Esophagus squamous epithelium (tissue), 5 donors: ENCODE measurements at regions not wholly inside any gene's neighbourhood (a gene's known extent, or its start where the extent isn't known, plus 50 kb on each side); places are given as distances from the start of the nearest gene placed in this dataset.

Source experiments
- DNase-seq: peaks from one replicate; lab custom pipeline; 2025; lab: John Stamatoyannopoulos, UW
- H3K27ac ChIP-seq, 4 donors: fragments of 200-600 bp; sonication (generic); one replicate each; pipeline ENCODE4 v1.5.1; 2016 to 2019; ENCODE audit warnings: mild to moderate bottlenecking in 1 of 4
- H3K27me3 ChIP-seq, 4 donors: fragments of 200-600 bp; sonication (generic); 1 replicate in 3 of 4; 2 replicates in 1 of 4; pipeline versions ENCODE4 v1.5.1 to v1.6.0; 2017 to 2021; ENCODE audit warnings: antibody characterized with exemption in 1 of 4
- H3K36me3 ChIP-seq, 3 donors: fragments of 200-600 bp; sonication (generic); one replicate each; pipeline ENCODE4 v1.5.1; 2016 to 2019
- H3K4me1 ChIP-seq, 3 donors: fragments of 200-600 bp; sonication (generic); one replicate each; pipeline ENCODE4 v1.5.1; 2017 to 2019
- H3K4me3 ChIP-seq, 4 donors: fragments of 200-600 bp; sonication (generic); 1 replicate in 3 of 4; 2 replicates in 1 of 4; pipeline ENCODE4 v1.5.1; 2016 to 2019; ENCODE audit warnings: mild to moderate bottlenecking in 2 of 4, moderate library complexity in 1 of 4
- H3K9me3 ChIP-seq, 3 donors: fragments of 200-600 bp; sonication (generic); one replicate each; pipeline ENCODE4 v1.5.1; 2016 to 2019
- CTCF ChIP-seq, 6 experiments: fragments of 450-650 bp in 4 of 6; fragments of 200-600 bp in 2 of 6; sonication (generic) in 2 of 6; IDR thresholded peaks; one replicate each; pipeline ENCODE4 v1.5.1; 2016 to 2019; ENCODE audit warnings: antibody characterized with exemption in 6 of 6, mild to moderate bottlenecking in 4 of 6, moderate library complexity in 4 of 6
- POLR2A ChIP-seq, 4 donors: fragments of 450-650 bp; IDR thresholded peaks; one replicate each; pipeline ENCODE4 v1.6.1; 2017; ENCODE audit warnings: antibody characterized with exemption in 4 of 4, mild to moderate bottlenecking in 4 of 4, moderate library complexity in 3 of 4
- WGBS, 2 donors: methylation state at CpG; one replicate each; pipeline ENCODE4 v1.1.5; 2018; 5-methylcytosine and 5-hydroxymethylcytosine counted together
- intact Hi-C: fragments of 100-400 bp; cut with DNase I; formaldehyde crosslinking; loops from one replicate; pipeline ENCODE4 v1.15.0; 2022
- donor health status: DM: yes; HTN: yes; CAD: no.

- no peak overlapping the region for H3K27ac ChIP-seq
- H3K4me1 ChIP-seq = no peaks in the 10 kb centered on the region
- H3K9me3 ChIP-seq = no peaks in the 10 kb centered on the region
- intact Hi-C loops = no loop called here
- no peak for DNase-seq
- 71 to 77% methylated on average over 4 of the region's 4 CpGs for WGBS, 2 donors
- no peak overlapping the region for H3K4me3 ChIP-seq
- TF ChIP-seq CTCF (IDR thresholded peaks at IDR 0.05) (no peak), POLR2A (IDR thresholded peaks at IDR 0.05) (no peak)
- no peaks in the 10 kb centered on the region for H3K27me3 ChIP-seq
- H3K36me3 ChIP-seq = no peaks in the 10 kb centered on the region
Observed at GRCh38 chr5:86864051-86864450, 246.3 kb downstream of the COX7C start.

- intact Hi-C loops = no loop called here
- 31 to 36% methylated on average over 2 of the region's 2 CpGs for WGBS, 2 donors
Observed at GRCh38 chr5:86865256-86865785, 247.6 kb downstream of the COX7C start.

GRCh38 chr5:86866036-86866435 lies 248.3 kb downstream of the COX7C start:
- no peak overlapping the region for H3K27ac ChIP-seq
- H3K9me3 ChIP-seq = no peaks in the 10 kb centered on the region
- no peak overlapping the region for H3K4me3 ChIP-seq
- no peak for TF ChIP-seq CTCF (IDR thresholded peaks at IDR 0.05)
- TF ChIP-seq POLR2A (IDR thresholded peaks at IDR 0.05) = no peak
- 33 to 41% methylated on average over 1 of the region's 1 CpG for WGBS, 2 donors
- no peaks in the 10 kb centered on the region for H3K27me3 ChIP-seq
- H3K4me1 ChIP-seq = no peaks in the 10 kb centered on the region
- no peak for DNase-seq
- H3K36me3 ChIP-seq = no peaks in the 10 kb centered on the region
- intact Hi-C loops = no loop called here

More at GRCh38 chr5:86865256-86865785, 247.6 kb downstream of the COX7C start:
- Histone ChIP-seq H3K9me3 (no peaks in the 10 kb centered on the region), H3K4me1 (no peaks in the 10 kb centered on the region), H3K4me3 (no peak overlapping the region), H3K27ac (no peak overlapping the region), H3K27me3 (no peaks in the 10 kb centered on the region), H3K36me3 (no peaks in the 10 kb centered on the region)
- no peak for DNase-seq
- TF ChIP-seq CTCF (IDR thresholded peaks at IDR 0.05) = no peak
- TF ChIP-seq POLR2A (IDR thresholded peaks at IDR 0.05) = no peak

GRCh38 chr5:86869268-86869667 lies 251.5 kb downstream of the COX7C start:
- H3K36me3 ChIP-seq = no peaks in the 10 kb centered on the region
- no peaks in the 10 kb centered on the region for H3K9me3 ChIP-seq
- DNase-seq = no peak
- no peak overlapping the region for H3K4me3 ChIP-seq
- no peak for TF ChIP-seq CTCF (IDR thresholded peaks at IDR 0.05)
- no peak for TF ChIP-seq POLR2A (IDR thresholded peaks at IDR 0.05)
- no peaks in the 10 kb centered on the region for H3K27me3 ChIP-seq
- 45 to 58% methylated on average over 2 of the region's 2 CpGs for WGBS, 2 donors
- H3K4me1 ChIP-seq = no peaks in the 10 kb centered on the region
- intact Hi-C loops = no loop called here
- H3K27ac ChIP-seq = no peak overlapping the region

- no peaks in the 10 kb centered on the region for H3K4me1 ChIP-seq
- H3K9me3 ChIP-seq = no peaks in the 10 kb centered on the region
- intact Hi-C loops = no loop called here
- no peak overlapping the region for H3K27ac ChIP-seq
- TF ChIP-seq POLR2A (IDR thresholded peaks at IDR 0.05) (no peak), CTCF (IDR thresholded peaks at IDR 0.05) (no peak)
- no peaks in the 10 kb centered on the region for H3K27me3 ChIP-seq
- H3K36me3 ChIP-seq = no peaks in the 10 kb centered on the region
- H3K4me3 ChIP-seq = no peak overlapping the region
- DNase-seq = no peak
- WGBS, 2 donors = 82 to 83% methylated on average over 2 of the region's 2 CpGs
Observed at GRCh38 chr5:86875539-86875938, 257.8 kb downstream of the COX7C start.
